ENCODE measurements at regions not wholly inside any gene's neighbourhood (a gene's known extent, or its start where the extent isn't known, plus 50 kb on each side); places are given as distances from the start of the nearest gene placed in this dataset.

- TF ChIP-seq CTCF (IDR thresholded peaks at IDR 0.05; ENCODE audit: borderline replicate concordance, extremely low read depth, low read length, poor library complexity, severe bottlenecking) (no peak), EZH2 (IDR thresholded peaks at IDR 0.05; ENCODE audit: borderline replicate concordance, low read depth, low read length, severe bottlenecking) (no peak)
These were observed 237.3 kb downstream of the OSR1 start for GRCh38 chr2:19120941-19121750.
